ENCODE measurements at regions not wholly inside any gene's neighbourhood (a gene's known extent, or its start where the extent isn't known, plus 50 kb on each side); places are given as distances from the start of the nearest gene placed in this dataset.

DNA sequence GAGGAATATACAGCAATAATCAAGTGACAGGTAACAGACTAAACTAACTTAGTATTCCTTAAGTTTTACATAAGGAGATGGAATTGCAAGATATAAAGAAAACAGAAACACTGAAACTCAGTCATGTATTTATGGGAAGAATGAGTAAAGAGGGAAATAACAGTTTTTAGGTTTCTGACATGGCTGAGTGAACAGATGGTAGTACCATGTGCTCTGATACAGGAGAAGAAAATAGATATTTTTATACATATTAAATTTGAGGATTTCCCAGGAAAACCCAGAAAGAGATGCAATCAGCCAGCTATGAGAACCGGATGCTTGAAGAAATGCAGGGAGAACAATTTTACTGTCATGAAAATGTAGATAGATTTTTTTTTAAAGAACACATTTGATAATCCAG lies 669.5 kb upstream of the GRM3 start:
- Histone ChIP-seq H3K27me3 (ENCODE audit: control insufficient read depth in 3 of 3, insufficient read depth in 3 of 3, low read length in 2 of 3) (no peaks in the 10 kb centered on the region), H3K27ac (ENCODE audit: low read depth in 1 of 2, low read length in 1 of 2) (no peak overlapping the region), H3K36me3 (ENCODE audit: control insufficient read depth in 4 of 4, insufficient read depth in 4 of 4, low read length in 4 of 4) (no peaks in the 10 kb centered on the region), H3K4me1 (ENCODE audit: control insufficient read depth in 5 of 5, insufficient read depth in 5 of 5, low read length in 5 of 5) (no peaks in the 10 kb centered on the region), H3K9ac (ENCODE audit: insufficient read depth in 1 of 2, low read length in 2 of 2) (no peak overlapping the region), H3K9me3 (ENCODE audit: control insufficient read depth in 4 of 4, insufficient read depth in 3 of 4, low read length in 3 of 4) (peaks cover 0 to 6% (median 0%) of the 10 kb centered on the region in 4 donors), H3K4me3 (no peak overlapping the region)
- ATAC-seq (ENCODE audit: insufficient read depth, low FRiP score) (no peak), DNase-seq (no peak)
- TF ChIP-seq, protein P1, sequence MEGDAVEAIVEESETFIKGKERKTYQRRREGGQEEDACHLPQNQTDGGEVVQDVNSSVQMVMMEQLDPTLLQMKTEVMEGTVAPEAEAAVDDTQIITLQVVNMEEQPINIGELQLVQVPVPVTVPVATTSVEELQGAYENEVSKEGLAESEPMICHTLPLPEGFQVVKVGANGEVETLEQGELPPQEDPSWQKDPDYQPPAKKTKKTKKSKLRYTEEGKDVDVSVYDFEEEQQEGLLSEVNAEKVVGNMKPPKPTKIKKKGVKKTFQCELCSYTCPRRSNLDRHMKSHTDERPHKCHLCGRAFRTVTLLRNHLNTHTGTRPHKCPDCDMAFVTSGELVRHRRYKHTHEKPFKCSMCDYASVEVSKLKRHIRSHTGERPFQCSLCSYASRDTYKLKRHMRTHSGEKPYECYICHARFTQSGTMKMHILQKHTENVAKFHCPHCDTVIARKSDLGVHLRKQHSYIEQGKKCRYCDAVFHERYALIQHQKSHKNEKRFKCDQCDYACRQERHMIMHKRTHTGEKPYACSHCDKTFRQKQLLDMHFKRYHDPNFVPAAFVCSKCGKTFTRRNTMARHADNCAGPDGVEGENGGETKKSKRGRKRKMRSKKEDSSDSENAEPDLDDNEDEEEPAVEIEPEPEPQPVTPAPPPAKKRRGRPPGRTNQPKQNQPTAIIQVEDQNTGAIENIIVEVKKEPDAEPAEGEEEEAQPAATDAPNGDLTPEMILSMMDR (IDR thresholded peaks at IDR 0.05; ENCODE audit: control extremely low read depth, extremely low read depth) = no peak
- WGBS, 2 donors = 63 to 80% methylated on average over 1 of the region's 1 CpG

DNA sequence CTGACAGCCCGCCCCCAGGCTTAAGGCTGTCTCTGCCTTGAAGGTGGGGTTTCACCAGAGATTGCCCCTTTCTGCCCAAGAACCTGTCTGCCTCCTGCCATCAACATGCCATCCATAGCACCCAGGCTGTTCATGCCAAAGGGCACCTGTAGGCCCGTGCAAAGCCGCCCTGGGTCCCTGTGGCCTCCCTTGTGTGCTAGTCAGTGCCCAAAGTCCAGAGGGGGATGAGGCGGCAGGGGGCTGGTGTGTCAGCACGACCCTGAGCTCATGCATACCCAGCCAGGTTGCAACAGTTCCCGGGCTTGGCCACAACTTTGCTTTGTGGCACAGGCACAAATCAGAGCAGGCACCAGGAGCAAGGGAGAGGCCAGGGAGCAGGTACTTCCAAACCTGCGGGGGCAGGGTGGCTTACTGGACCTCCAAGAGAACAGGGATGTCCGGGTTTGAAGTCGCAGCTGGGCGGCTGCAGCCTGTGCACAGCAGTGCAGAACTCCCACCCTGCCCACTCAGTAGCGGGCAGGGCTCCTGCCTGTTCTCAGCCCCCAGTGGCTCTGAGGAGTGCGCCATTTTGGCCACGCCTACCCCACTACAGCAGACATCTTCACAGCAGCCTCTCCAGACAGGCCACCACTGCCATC lies 671.1 kb upstream of the GRM3 start:
- no peaks in the 10 kb centered on the region for H3K4me1 ChIP-seq (ENCODE audit: control insufficient read depth in 5 of 5, insufficient read depth in 5 of 5, low read length in 5 of 5)
- no peak overlapping the region for H3K27ac ChIP-seq (ENCODE audit: low read depth in 1 of 2, low read length in 1 of 2)
- ATAC-seq (ENCODE audit: insufficient read depth, low FRiP score) = no peak
- H3K36me3 ChIP-seq (ENCODE audit: control insufficient read depth in 4 of 4, insufficient read depth in 4 of 4, low read length in 4 of 4) = no peaks in the 10 kb centered on the region
- WGBS, 2 donors = 92 to 94% methylated on average over 13 of the region's 13 CpGs
- peaks cover 0 to 6% (median 0%) of the 10 kb centered on the region in 4 donors for H3K9me3 ChIP-seq (ENCODE audit: control insufficient read depth in 4 of 4, insufficient read depth in 3 of 4, low read length in 3 of 4)
- DNase-seq = no peak
- H3K4me3 ChIP-seq = no peak overlapping the region
- no peaks in the 10 kb centered on the region for H3K27me3 ChIP-seq (ENCODE audit: control insufficient read depth in 3 of 3, insufficient read depth in 3 of 3, low read length in 2 of 3)
- H3K9ac ChIP-seq (ENCODE audit: insufficient read depth in 1 of 2, low read length in 2 of 2) = no peak overlapping the region
- TF ChIP-seq, protein P1 (IDR thresholded peaks at IDR 0.05; ENCODE audit: control extremely low read depth, extremely low read depth) = no peak

DNA sequence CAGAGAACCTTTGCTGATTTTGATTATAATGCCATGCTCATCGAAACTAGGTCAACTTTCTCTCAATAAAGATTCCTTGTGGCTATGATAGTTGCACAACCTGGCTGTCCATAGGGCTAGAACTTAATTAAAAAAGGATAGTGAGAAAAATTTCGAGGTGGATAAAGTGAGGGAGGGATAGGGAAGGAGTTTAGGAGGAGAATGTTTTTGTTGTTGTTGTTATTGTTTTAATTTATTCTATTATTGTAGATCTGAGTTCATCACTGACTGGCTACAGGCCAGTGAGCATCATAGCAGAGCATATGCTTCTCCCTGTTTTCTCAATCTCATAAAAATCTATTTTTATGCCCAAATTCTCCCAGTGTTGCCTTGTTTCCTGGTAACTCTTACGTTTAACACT lies 688.7 kb upstream of the GRM3 start:
- no peak overlapping the region for H3K4me3 ChIP-seq
- no peak overlapping the region for H3K9ac ChIP-seq (ENCODE audit: insufficient read depth in 1 of 2, low read length in 2 of 2)
- no peaks in the 10 kb centered on the region for H3K36me3 ChIP-seq (ENCODE audit: control insufficient read depth in 4 of 4, insufficient read depth in 4 of 4, low read length in 4 of 4)
- 67% methylated on average over 3 of the region's 3 CpGs for WGBS, 2 donors
- no peaks in the 10 kb centered on the region for H3K27me3 ChIP-seq (ENCODE audit: control insufficient read depth in 3 of 3, insufficient read depth in 3 of 3, low read length in 2 of 3)
- no peak for DNase-seq
- H3K4me1 ChIP-seq (ENCODE audit: control insufficient read depth in 5 of 5, insufficient read depth in 5 of 5, low read length in 5 of 5) = no peaks in the 10 kb centered on the region
- no peak for ATAC-seq (ENCODE audit: insufficient read depth, low FRiP score)
- H3K27ac ChIP-seq (ENCODE audit: low read depth in 1 of 2, low read length in 1 of 2) = no peak overlapping the region
- peaks cover 0 to 3% (median 1%) of the 10 kb centered on the region in 4 donors for H3K9me3 ChIP-seq (ENCODE audit: control insufficient read depth in 4 of 4, insufficient read depth in 3 of 4, low read length in 3 of 4)
- TF ChIP-seq, protein P1 (IDR thresholded peaks at IDR 0.05; ENCODE audit: control extremely low read depth, extremely low read depth) = no peak

DNA sequence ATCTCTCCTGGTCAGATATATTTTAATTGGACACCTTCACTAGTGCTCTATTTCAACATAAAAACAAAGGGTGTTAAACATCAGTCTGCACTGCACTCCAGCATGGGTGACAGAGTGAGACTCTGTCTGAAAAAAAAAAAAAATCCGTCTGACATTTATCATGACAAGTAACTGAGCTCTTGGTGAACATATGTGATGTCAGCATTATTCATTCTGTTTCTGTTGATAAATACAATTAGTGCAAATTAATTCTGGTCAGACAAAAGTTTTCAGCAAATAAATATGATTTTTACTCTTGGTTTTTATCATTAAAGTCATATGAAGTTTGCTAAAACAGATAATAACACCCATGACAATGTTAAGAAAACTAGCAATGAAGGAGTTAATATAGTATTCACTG lies 692.8 kb upstream of the GRM3 start:
- H3K27me3 ChIP-seq (ENCODE audit: control insufficient read depth in 3 of 3, insufficient read depth in 3 of 3, low read length in 2 of 3) = no peaks in the 10 kb centered on the region

More for the DNA sequence above, 692.8 kb upstream of the GRM3 start:
- TF ChIP-seq, protein P1 (IDR thresholded peaks at IDR 0.05; ENCODE audit: control extremely low read depth, extremely low read depth) = no peak
- peaks cover 0 to 3% (median 1%) of the 10 kb centered on the region in 4 donors for H3K9me3 ChIP-seq (ENCODE audit: control insufficient read depth in 4 of 4, insufficient read depth in 3 of 4, low read length in 3 of 4)
- H3K9ac ChIP-seq (ENCODE audit: insufficient read depth in 1 of 2, low read length in 2 of 2) = no peak overlapping the region
- DNase-seq = no peak
- H3K36me3 ChIP-seq (ENCODE audit: control insufficient read depth in 4 of 4, insufficient read depth in 4 of 4, low read length in 4 of 4) = no peaks in the 10 kb centered on the region
- ATAC-seq (ENCODE audit: insufficient read depth, low FRiP score) = no peak
- no peak overlapping the region for H3K27ac ChIP-seq (ENCODE audit: low read depth in 1 of 2, low read length in 1 of 2)
- 71 to 78% methylated on average over 1 of the region's 1 CpG for WGBS, 2 donors
- H3K4me3 ChIP-seq = no peak overlapping the region
- no peaks in the 10 kb centered on the region for H3K4me1 ChIP-seq (ENCODE audit: control insufficient read depth in 5 of 5, insufficient read depth in 5 of 5, low read length in 5 of 5)
